Fibroblast of lung (primary cell): ENCODE measurements at regions not wholly inside any gene's neighbourhood (a gene's known extent, or its start where the extent isn't known, plus 50 kb on each side); places are given as distances from the start of the nearest gene placed in this dataset.

Experiments used
- DNase-seq, 2 donors: peaks; one replicate each; pipeline versions ENCODE4 v3.0.0 to v3.0.0-alpha.2; 2010; ENCODE audit warnings: low read depth in 2 of 2
- H2AFZ ChIP-seq: 2 replicates; pipeline ENCODE4 v1.5.1; 2012; ENCODE audit warnings: low read length, control low read depth, inconsistent platforms
- H3K27ac ChIP-seq: 2 replicates; pipeline ENCODE4 v1.5.1; 2011; ENCODE audit warnings: low read length, control low read depth; ENCODE audit not compliant: insufficient read depth
- H3K27me3 ChIP-seq: 2 replicates; pipeline ENCODE4 v1.5.1; 2011; ENCODE audit warnings: mild to moderate bottlenecking, low read length; ENCODE audit not compliant: control insufficient read depth, insufficient read depth
- H3K36me3 ChIP-seq: 2 replicates; pipeline ENCODE4 v1.5.1; 2011; ENCODE audit warnings: low read length; ENCODE audit not compliant: control insufficient read depth, insufficient read depth
- H3K4me1 ChIP-seq: 2 replicates; pipeline ENCODE4 v1.5.1; 2011; ENCODE audit warnings: low read length; ENCODE audit not compliant: control insufficient read depth, insufficient read depth; ENCODE audit errors: extremely low read depth
- H3K4me2 ChIP-seq: 2 replicates; pipeline ENCODE4 v1.5.1; 2011; ENCODE audit warnings: low read length, control low read depth; ENCODE audit not compliant: insufficient read depth; ENCODE audit errors: extremely low read depth
- H3K4me3 ChIP-seq, 4 experiments: fragments of 200-600 bp in 1 of 4; sonication (generic) in 1 of 4; replicated peaks in 1 of 4; 2 replicates each; pipeline ENCODE4 v1.5.1; 2011 to 2016; ENCODE audit warnings: low read length in 4 of 4, low read depth in 3 of 4, mild to moderate bottlenecking in 3 of 4, control low read depth in 2 of 4, inconsistent platforms in 1 of 4, mixed read lengths in 1 of 4; ENCODE audit not compliant: insufficient read depth in 1 of 4; ENCODE audit errors: control extremely low read depth in 1 of 4
- H3K79me2 ChIP-seq: 2 replicates; pipeline ENCODE4 v1.5.1; 2012; ENCODE audit warnings: mild to moderate bottlenecking, low read length, inconsistent platforms; ENCODE audit not compliant: control insufficient read depth, insufficient read depth
- H3K9ac ChIP-seq: 2 replicates; pipeline ENCODE4 v1.5.1; 2011; ENCODE audit warnings: mild to moderate bottlenecking, low read length, control low read depth; ENCODE audit not compliant: insufficient read depth
- H3K9me3 ChIP-seq: 2 replicates; pipeline ENCODE4 v1.5.1; 2012; ENCODE audit warnings: low read depth, low read length; ENCODE audit not compliant: control insufficient read depth, insufficient read depth
- H4K20me1 ChIP-seq: 2 replicates; pipeline ENCODE4 v1.5.1; 2011; ENCODE audit warnings: low read length; ENCODE audit not compliant: control insufficient read depth, insufficient read depth; ENCODE audit errors: extremely low read depth
- CTCF ChIP-seq, 2 donors: IDR thresholded peaks in 1 of 2; conservative IDR thresholded peaks in 1 of 2; 1 replicate in 1 of 2; 2 replicates in 1 of 2; pipeline ENCODE4 v1.5.1; 2011 to 2012; ENCODE audit warnings: low read length in 2 of 2, control low read depth in 1 of 2, inconsistent platforms in 1 of 2, low read depth in 1 of 2, mild to moderate bottlenecking in 1 of 2
- EZH2 ChIP-seq: IDR thresholded peaks from 2 replicates; pipeline ENCODE4 v1.5.1; 2012; ENCODE audit warnings: low read length, control low read depth, mild to moderate bottlenecking; ENCODE audit errors: missing control alignments

GRCh38 chr22:22130953-22131608, 113.5 kb upstream of the VPREB1 start:
- Histone ChIP-seq H3K36me3 (no peaks in the 10 kb centered on the region), H3K27me3 (peaks cover 2% of the 10 kb centered on the region), H3K4me3 (no peak overlapping the region)

GRCh38 chr22:22129387-22129786, 115.2 kb upstream of the VPREB1 start:
- Histone ChIP-seq H3K4me3 (no peak overlapping the region), H3K9ac (no peak overlapping the region), H3K4me2 (no peak overlapping the region), H3K27me3 (peaks cover 2% of the 10 kb centered on the region), H3K36me3 (no peaks in the 10 kb centered on the region), H3K4me1 (no peaks in the 10 kb centered on the region), H3K27ac (no peak overlapping the region), H2AFZ (no peak overlapping the region), H3K9me3 (no peaks in the 10 kb centered on the region), H3K79me2 (no peaks in the 10 kb centered on the region), H4K20me1 (no peaks in the 10 kb centered on the region)
- TF ChIP-seq CTCF (conservative IDR thresholded peaks at IDR 0.05 in 1 of 2, IDR thresholded peaks at IDR 0.05 in 1 of 2; ENCODE audit: low read depth in 1 of 2, low read length in 2 of 2) (no peak), EZH2 (no peak)
- DNase-seq, result no peak

More at GRCh38 chr22:22130953-22131608, 113.5 kb upstream of the VPREB1 start:
- H3K4me1 ChIP-seq, result no peaks in the 10 kb centered on the region
- no peak overlapping the region for H3K27ac ChIP-seq
- no peak overlapping the region for H3K4me2 ChIP-seq
- no peak for DNase-seq
- TF ChIP-seq CTCF (conservative IDR thresholded peaks at IDR 0.05 in 1 of 2, IDR thresholded peaks at IDR 0.05 in 1 of 2; ENCODE audit: low read depth in 1 of 2, low read length in 2 of 2), result no peak
- TF ChIP-seq EZH2, result no peak
- no peaks in the 10 kb centered on the region for H3K79me2 ChIP-seq
- H4K20me1 ChIP-seq, result no peaks in the 10 kb centered on the region
- H2AFZ ChIP-seq, result no peak overlapping the region
- no peaks in the 10 kb centered on the region for H3K9me3 ChIP-seq
- no peak overlapping the region for H3K9ac ChIP-seq

DNA sequence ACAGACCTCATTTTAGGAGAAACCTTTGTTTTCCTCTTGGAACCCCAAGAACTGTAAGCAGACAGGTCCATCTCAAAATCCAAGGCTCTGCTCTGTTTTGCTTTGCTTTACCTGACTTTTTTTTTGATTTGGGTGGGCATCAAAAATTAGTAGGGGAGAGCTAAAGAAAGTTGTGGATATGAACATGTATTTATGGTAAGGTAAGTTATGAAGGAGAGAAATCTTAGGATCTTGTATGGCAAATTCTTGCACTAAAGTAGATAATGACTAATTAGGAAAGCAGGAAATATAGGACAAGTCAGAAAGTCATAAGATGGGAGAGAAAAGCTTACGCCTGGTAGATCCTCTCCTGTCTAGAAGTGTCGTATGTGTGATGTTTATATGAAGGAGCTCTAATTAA, 116.1 kb upstream of the VPREB1 start:
- Histone ChIP-seq H3K4me3 (no peak overlapping the region), H3K9me3 (no peaks in the 10 kb centered on the region), H3K9ac (no peak overlapping the region), H4K20me1 (no peaks in the 10 kb centered on the region), H3K27me3 (peaks cover 2% of the 10 kb centered on the region), H3K79me2 (no peaks in the 10 kb centered on the region), H3K27ac (no peak overlapping the region), H3K36me3 (no peaks in the 10 kb centered on the region), H3K4me1 (no peaks in the 10 kb centered on the region), H3K4me2 (no peak overlapping the region), H2AFZ (no peak overlapping the region)
- TF ChIP-seq CTCF (conservative IDR thresholded peaks at IDR 0.05 in 1 of 2, IDR thresholded peaks at IDR 0.05 in 1 of 2; ENCODE audit: low read depth in 1 of 2, low read length in 2 of 2) (no peak), EZH2 (no peak)
- DNase-seq, result no peak
